Activated T-cell treated with anti-CD3 and anti-CD28 coated beads, Interleukin-2, amount 50 U/mL, for 72 hours (primary cell): ENCODE measurements at regions not wholly inside any gene's neighbourhood (a gene's known extent, or its start where the extent isn't known, plus 50 kb on each side); places are given as distances from the start of the nearest gene placed in this dataset.

Source experiments
- ATAC-seq, 2 donors: fragments of 150-1000 bp; cut with Tn5 transposase; replicated peaks in 1 of 2; 2 replicates each; pipeline ENCODE4 v1.10.0; 2021; ENCODE audit warnings: moderate library complexity in 2 of 2, mild to moderate bottlenecking in 1 of 2
- DNase-seq, 2 donors: peaks; one replicate each; pipeline ENCODE4 v3.0.0; 2021 to 2022; ENCODE audit warnings: mixed read lengths in 1 of 2
- H3K27ac Mint-ChIP-seq: one replicate; pipeline ENCODE4 v1.8.0; 2022; ENCODE audit warnings: mild to moderate bottlenecking, moderate library complexity, mixed read lengths
- H3K27me3 Mint-ChIP-seq: one replicate; pipeline ENCODE4 v1.8.0; 2022; ENCODE audit warnings: low read depth, mixed read lengths
- H3K36me3 Mint-ChIP-seq, 2 donors: one replicate each; pipeline ENCODE4 v1.8.0; 2022; ENCODE audit warnings: mixed read lengths in 2 of 2, mild to moderate bottlenecking in 1 of 2; ENCODE audit not compliant: insufficient read depth in 2 of 2
- H3K4me1 Mint-ChIP-seq: one replicate; pipeline ENCODE4 v1.8.0; 2022; ENCODE audit warnings: low read depth, mixed read lengths
- H3K4me3 Mint-ChIP-seq, 2 donors: one replicate each; pipeline ENCODE4 v1.8.0; 2022; ENCODE audit warnings: mild to moderate bottlenecking in 2 of 2, mixed read lengths in 2 of 2, moderate library complexity in 2 of 2
- H3K9me3 Mint-ChIP-seq, 2 donors: one replicate each; pipeline ENCODE4 v1.8.0; 2022; ENCODE audit warnings: mixed read lengths in 2 of 2

DNA sequence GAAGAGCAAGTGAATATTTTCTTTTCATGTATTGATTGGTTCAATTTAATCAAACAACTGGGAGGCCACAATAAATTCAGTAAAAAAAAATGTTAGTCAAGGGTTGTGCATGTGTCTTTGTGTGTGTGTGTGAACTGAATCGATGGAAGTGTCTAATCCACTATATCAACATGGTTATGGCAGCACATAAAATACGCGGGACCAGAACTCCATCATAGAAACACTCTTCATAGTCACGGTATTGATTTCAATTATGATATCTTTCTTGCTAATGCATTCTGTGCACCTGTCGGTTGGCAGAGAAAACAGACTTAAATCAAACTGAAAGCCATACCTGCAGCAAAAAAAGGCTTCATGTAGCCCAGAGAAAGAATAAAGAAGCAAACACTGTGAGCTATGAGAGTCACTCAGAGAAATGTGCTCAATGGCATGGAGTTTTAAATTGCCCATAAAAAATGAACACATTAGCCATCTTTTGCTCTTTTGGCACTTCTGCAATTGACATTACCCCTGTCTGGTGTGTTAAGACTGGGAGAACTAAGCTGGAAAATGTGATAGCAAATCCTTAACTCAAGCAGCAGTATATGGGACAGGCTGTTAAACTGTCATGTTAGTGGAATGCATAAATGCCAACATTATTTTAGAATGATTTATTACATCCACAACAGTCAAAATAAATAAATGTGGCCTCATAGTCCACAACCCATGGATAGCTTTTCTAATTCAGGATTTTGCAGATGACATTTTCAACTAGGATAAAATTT, 642.4 kb upstream of the C9orf72 start:
- no peaks in the 10 kb centered on the region for H3K4me1 Mint-ChIP-seq
- no peaks in the 10 kb centered on the region for H3K36me3 Mint-ChIP-seq
- DNase-seq = no peak
- no peaks in the 10 kb centered on the region for H3K27me3 Mint-ChIP-seq
- H3K4me3 Mint-ChIP-seq = no peak overlapping the region
- H3K27ac Mint-ChIP-seq = no peak overlapping the region
- no peaks in the 10 kb centered on the region for H3K9me3 Mint-ChIP-seq
- no peak for ATAC-seq

DNA sequence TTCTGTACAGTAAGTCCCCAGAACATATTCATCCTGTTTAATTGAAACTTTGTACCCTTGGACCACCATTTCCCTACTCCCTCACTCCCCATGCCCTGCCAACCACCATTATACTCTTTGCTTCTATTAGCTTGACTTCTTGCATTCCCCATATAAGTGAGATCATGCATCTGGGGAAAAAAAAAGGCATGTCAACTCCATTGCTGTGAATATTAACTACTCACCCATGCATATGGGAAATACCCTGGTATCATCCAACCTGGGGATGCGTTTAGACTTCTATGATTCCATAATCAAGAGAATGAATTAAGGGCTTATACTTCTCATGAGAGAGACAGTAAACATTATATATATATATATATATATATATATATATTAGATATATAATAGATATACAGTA, 659.4 kb upstream of the C9orf72 start:
- H3K4me1 Mint-ChIP-seq = no peaks in the 10 kb centered on the region
- H3K9me3 Mint-ChIP-seq = peaks cover 3 to 6% of the 10 kb centered on the region in 2 donors

DNA sequence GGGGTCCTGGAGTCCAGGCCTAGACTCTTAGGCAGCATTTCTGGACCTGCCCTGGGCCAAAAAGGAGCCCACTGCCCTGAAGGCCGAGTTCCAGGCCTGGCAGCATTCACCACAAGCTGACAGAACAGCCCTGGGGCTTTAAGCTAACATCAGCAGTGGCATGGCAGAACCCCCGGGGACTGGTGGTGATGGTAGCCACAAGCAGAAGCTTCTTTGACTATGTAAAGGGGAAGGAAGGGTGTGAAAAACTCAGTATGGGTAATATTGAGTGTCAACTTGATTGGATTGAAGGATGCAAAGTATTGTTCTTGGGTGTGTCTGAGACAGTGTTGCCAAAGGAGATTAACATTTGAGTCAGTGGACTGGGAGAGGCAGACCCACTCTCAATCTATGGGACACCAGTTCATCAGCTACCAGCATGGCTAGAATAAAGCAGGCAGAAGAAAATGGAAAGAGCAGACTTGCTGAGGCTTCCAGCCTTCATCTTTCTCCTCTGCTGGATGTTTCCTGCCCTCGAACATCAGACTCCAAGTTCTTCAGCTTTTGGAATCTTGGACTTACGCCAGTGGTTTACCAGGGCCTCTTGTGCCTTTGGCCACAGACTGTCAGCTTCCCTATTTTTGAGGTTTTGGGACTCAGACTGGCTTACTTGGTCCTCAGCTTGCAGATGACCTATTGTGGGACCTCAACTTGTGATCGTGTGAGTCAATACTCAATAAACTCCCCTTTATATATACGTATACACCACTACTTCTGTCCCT, 661.0 kb upstream of the C9orf72 start:
- Mint-ChIP-seq H3K27me3 (no peaks in the 10 kb centered on the region), H3K4me1 (no peaks in the 10 kb centered on the region), H3K4me3 (no peak overlapping the region), H3K36me3 (no peaks in the 10 kb centered on the region), H3K27ac (no peak overlapping the region), H3K9me3 (peaks cover 3 to 6% of the 10 kb centered on the region in 2 donors)
- ATAC-seq = no peak
- DNase-seq = no peak

More for the DNA sequence above, 659.4 kb upstream of the C9orf72 start:
- no peaks in the 10 kb centered on the region for H3K36me3 Mint-ChIP-seq
- DNase-seq = no peak
- no peak overlapping the region for H3K27ac Mint-ChIP-seq
- no peaks in the 10 kb centered on the region for H3K27me3 Mint-ChIP-seq
- H3K4me3 Mint-ChIP-seq = no peak overlapping the region
- no peak for ATAC-seq

DNA sequence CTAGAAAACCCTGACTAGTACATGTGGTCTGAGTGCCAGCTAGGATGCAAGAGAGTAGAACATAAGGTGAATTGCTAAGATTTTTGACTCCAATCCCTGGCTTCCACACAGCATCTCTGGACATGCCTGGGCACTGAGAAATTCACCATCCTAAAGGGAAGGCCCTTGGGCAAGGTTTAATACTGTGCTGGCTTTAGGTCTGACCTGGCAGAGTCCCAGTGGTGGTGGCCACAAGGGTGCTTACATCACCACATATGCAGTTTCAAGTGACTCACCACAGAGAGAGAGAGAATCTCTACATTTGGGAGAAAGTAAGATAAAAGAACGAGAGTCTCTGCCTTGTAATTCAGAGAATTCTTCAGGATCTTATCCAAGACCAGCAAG, 661.6 kb upstream of the C9orf72 start:
- H3K27ac Mint-ChIP-seq = no peak overlapping the region
- peaks cover 3 to 6% of the 10 kb centered on the region in 2 donors for H3K9me3 Mint-ChIP-seq
- DNase-seq = no peak
- H3K4me3 Mint-ChIP-seq = no peak overlapping the region
- no peak for ATAC-seq
- no peaks in the 10 kb centered on the region for H3K36me3 Mint-ChIP-seq
- no peaks in the 10 kb centered on the region for H3K27me3 Mint-ChIP-seq
- H3K4me1 Mint-ChIP-seq = no peaks in the 10 kb centered on the region

DNA sequence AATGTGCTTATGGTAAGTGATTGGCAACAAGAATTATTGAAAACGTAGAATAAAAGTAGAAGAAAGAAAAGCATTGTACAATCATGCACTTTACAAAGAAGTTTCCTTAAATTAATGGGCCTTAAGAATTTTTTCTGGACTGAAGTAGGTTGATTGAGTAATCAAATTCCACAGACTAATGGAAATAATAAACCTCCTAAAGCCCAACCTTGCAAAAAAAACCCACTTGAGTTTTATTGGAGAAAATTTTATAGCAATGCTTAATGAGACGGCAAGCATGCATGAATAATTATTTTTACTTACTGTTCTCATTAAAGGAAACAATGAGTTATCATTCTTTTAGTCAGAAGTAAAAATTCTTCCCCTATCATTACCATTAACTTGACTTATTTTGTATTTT, 676.1 kb upstream of the C9orf72 start:
- ATAC-seq = no peak

DNA sequence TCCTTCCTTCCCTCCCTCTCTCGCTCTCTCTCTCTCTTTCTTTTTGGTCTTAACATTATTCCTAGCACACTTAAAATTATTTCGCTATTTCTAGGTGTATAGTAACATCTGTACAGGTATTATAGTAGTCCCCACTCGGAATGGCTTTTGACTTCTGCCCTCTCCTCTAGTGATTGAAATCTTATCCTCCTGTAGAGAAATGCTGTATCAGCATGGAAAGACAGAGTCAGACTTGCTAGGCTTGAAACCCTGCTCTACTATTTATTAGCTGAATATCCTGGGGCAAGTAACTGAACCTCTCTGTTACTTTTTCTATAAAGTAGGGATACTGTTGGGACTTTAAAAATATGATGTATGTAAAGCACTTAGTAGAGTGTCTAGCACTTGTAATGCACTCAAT, 681.9 kb upstream of the C9orf72 start:
- DNase-seq (no peak), ATAC-seq (no peak)
- Mint-ChIP-seq H3K4me1 (no peaks in the 10 kb centered on the region), H3K9me3 (peaks cover 2 to 6% of the 10 kb centered on the region in 2 donors), H3K4me3 (no peak overlapping the region), H3K36me3 (no peaks in the 10 kb centered on the region), H3K27me3 (no peaks in the 10 kb centered on the region), H3K27ac (no peak overlapping the region)

More for the DNA sequence above, 676.1 kb upstream of the C9orf72 start:
- Mint-ChIP-seq H3K4me1 (no peaks in the 10 kb centered on the region), H3K27ac (no peak overlapping the region), H3K27me3 (no peaks in the 10 kb centered on the region), H3K36me3 (no peaks in the 10 kb centered on the region), H3K9me3 (peaks cover 4 to 8% of the 10 kb centered on the region in 2 donors), H3K4me3 (no peak overlapping the region)
- DNase-seq = no peak

DNA sequence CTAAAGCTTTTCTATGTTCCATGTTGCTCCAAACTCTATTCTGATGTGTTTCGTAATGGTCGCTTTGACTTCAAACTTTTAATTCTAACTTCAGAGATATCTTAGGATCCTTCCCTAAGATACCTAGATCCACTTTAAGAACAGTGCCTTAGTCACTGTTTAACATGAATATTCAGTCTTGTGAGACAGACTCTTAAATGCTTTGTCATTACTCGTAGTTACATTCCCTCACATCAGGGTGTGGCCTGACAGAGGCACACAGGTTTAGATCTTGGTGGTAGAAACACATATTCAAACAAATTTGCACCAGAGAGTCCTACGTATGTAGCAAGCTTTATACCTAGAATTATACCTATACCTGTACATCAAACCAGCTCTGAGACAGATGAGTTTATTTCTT, 687.0 kb upstream of the C9orf72 start:
- Mint-ChIP-seq H3K4me1 (no peaks in the 10 kb centered on the region), H3K9me3 (peaks cover 4 to 7% of the 10 kb centered on the region in 2 donors), H3K36me3 (no peaks in the 10 kb centered on the region), H3K27ac (no peak overlapping the region), H3K4me3 (no peak overlapping the region), H3K27me3 (no peaks in the 10 kb centered on the region)
- ATAC-seq = no peak
- DNase-seq = no peak

DNA sequence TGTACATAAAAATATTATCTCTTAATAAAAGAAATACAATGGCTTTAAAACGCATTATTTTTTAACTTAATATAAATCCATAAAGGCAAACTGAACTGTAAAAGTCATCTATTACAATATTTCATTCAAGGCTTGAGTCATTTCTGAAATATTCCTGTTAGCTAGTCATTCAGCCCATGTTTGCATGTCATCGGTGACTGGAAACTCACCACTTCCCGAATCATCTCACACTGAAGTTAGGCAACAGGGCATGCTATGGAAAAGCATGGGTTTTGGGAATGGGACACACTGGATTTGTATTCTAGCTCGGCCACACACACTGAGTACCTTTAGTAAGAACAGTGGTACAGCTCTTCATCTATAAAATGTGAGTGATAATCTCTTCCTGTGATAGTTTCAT, 691.1 kb upstream of the C9orf72 start:
- DNase-seq = no peak
- no peak for ATAC-seq
- no peaks in the 10 kb centered on the region for H3K27me3 Mint-ChIP-seq
- no peak overlapping the region for H3K27ac Mint-ChIP-seq
- H3K4me3 Mint-ChIP-seq = no peak overlapping the region
- H3K36me3 Mint-ChIP-seq = no peaks in the 10 kb centered on the region
- H3K9me3 Mint-ChIP-seq = peaks cover 5 to 10% of the 10 kb centered on the region in 2 donors
- no peaks in the 10 kb centered on the region for H3K4me1 Mint-ChIP-seq

DNA sequence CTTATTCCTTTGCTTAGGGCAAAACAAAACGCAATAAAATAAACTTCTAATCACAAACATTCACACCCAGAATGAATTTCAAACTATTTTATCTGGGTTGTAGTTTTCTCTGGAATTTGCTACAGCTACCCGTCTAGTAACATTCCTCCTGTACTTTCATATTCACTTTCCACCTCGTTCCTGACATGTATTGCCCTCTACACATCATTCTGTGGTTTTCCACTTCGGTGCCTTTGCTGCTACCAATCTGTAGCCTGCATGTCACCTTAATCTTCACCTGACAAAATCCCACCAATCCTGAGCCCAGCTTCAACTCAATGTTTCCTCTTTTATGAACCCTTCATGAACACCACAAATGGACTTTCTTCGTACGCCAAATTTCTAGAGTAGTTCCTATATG, 694.1 kb upstream of the C9orf72 start:
- no peak for DNase-seq
- no peak for ATAC-seq
- Mint-ChIP-seq H3K9me3 (peaks cover 6 to 14% of the 10 kb centered on the region in 2 donors), H3K27ac (no peak overlapping the region), H3K4me3 (no peak overlapping the region), H3K27me3 (no peaks in the 10 kb centered on the region), H3K36me3 (no peaks in the 10 kb centered on the region), H3K4me1 (no peaks in the 10 kb centered on the region)

DNA sequence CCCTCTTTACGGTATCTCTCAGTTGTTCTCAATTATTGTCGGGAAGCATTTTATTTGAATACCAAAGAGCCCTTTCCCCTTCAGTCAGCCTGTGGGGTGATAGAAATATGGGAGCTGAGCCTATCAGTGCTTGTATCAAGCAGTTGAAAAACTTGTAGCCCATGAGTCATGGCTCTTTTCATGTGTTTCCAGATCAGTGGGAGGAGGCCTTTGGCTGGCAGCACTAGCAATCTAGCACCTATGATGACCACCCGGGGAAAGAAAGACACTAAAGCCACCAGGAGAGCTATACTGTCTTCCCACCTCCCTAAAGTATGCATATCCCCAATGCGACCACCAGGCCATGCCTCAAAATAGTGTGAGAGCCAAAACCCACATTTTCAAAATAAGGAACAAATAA, 696.9 kb upstream of the C9orf72 start:
- no peaks in the 10 kb centered on the region for H3K4me1 Mint-ChIP-seq
- ATAC-seq (no peak), DNase-seq (no peak)
- H3K4me3 Mint-ChIP-seq = no peak overlapping the region
- H3K27ac Mint-ChIP-seq = no peak overlapping the region
- peaks cover 11 to 13% of the 10 kb centered on the region in 2 donors for H3K9me3 Mint-ChIP-seq
- no peaks in the 10 kb centered on the region for H3K27me3 Mint-ChIP-seq
- no peaks in the 10 kb centered on the region for H3K36me3 Mint-ChIP-seq

DNA sequence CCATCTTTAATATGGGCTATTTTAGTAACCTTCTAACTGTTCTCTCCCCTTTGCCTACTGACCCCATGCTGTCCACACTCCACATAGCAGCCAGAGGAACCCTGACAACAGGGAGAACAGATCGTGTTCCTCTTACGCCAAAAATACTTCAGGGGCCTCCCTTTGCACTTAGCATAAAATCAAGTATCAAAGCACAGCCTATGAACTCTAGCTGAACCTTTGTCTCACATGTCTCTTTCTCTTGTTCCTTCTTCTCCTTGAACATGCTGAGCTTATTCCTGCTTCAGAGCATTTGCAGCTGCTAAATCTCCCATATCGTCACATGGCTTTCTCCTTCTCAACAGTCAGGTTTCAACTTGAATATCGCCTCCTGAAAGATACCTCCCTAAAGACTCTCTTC, 698.8 kb upstream of the C9orf72 start:
- Mint-ChIP-seq H3K36me3 (no peaks in the 10 kb centered on the region), H3K4me1 (no peaks in the 10 kb centered on the region), H3K27ac (no peak overlapping the region), H3K4me3 (no peak overlapping the region), H3K9me3 (peaks cover 14% of the 10 kb centered on the region in 2 donors), H3K27me3 (no peaks in the 10 kb centered on the region)
- DNase-seq = no peak
- no peak for ATAC-seq

DNA sequence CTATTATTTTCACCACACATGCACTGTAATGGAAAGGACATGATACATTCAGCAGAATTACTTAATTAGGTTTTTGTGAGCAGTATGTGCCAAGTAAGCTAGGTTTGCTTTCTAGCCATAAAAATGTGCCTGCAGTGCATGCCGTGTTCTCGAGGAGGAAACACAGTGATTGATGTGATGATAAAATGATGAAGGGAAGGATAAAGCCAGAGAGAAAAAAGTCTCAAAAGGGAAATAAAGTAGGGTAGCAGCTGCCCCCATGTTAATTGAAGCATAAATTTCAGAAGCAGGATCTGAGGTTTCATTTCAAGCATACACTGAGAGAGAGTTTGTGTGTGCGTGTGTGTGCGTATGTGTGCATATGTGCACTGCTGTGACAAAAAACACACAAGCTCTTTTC, 714.2 kb upstream of the C9orf72 start:
- Mint-ChIP-seq H3K4me3 (no peak overlapping the region), H3K4me1 (no peaks in the 10 kb centered on the region), H3K27me3 (no peaks in the 10 kb centered on the region), H3K9me3 (peaks cover 4 to 6% of the 10 kb centered on the region in 2 donors), H3K27ac (no peak overlapping the region), H3K36me3 (no peaks in the 10 kb centered on the region)
- ATAC-seq = no peak
- DNase-seq = no peak

DNA sequence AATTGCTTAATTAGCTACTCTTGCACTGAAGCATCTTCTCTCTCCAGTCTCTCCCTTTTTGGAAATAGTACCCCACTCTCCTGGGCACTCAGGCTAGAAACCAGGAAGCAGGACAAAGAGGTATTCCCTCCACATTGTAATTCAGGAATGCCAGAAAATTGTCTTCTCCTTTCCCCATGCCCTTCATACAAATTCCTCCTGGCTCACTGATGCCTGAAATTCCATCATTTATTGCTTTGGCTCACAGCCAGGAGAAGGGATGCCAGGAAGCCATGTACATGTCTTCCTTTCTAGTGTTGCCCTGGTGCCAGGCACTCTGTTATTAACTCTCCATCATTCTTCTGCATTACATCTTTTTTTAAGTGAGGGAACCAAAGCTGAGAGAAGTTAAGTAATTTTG, 716.5 kb upstream of the C9orf72 start:
- Mint-ChIP-seq H3K36me3 (no peaks in the 10 kb centered on the region), H3K27me3 (no peaks in the 10 kb centered on the region), H3K9me3 (peaks cover 3 to 4% of the 10 kb centered on the region in 2 donors), H3K4me3 (no peak overlapping the region), H3K27ac (no peak overlapping the region), H3K4me1 (no peaks in the 10 kb centered on the region)
- no peak for DNase-seq
- ATAC-seq = no peak
